ENCODE measurements at regions not wholly inside any gene's neighbourhood (a gene's known extent, or its start where the extent isn't known, plus 50 kb on each side); places are given as distances from the start of the nearest gene placed in this dataset.
"Not testable (repeated sequence)": the region's sequence is repeated elsewhere in the genome, so short reads cannot be mapped to it uniquely, and the experiment has no call there.

- DNase-seq (ENCODE audit: extremely low read depth, low read depth), result no peak
Measured at GRCh38 chr15:79492065-79492464, 59.9 kb downstream of the MINAR1 start.

- DNase-seq (ENCODE audit: extremely low read depth, low read depth), result no peak
Measured at GRCh38 chr15:79494384-79494909, 62.3 kb downstream of the MINAR1 start.

GRCh38 chr15:79494963-79495755 is 63.0 kb downstream of the MINAR1 start:
- DNase-seq (ENCODE audit: extremely low read depth, low read depth), result no peak

GRCh38 chr15:79495775-79496174 is 63.6 kb downstream of the MINAR1 start:
- DNase-seq (ENCODE audit: extremely low read depth, low read depth), result no peak

- no peak for DNase-seq (ENCODE audit: extremely low read depth, low read depth)
Measured at GRCh38 chr15:79496838-79497237, 64.7 kb downstream of the MINAR1 start.

- DNase-seq (ENCODE audit: extremely low read depth, low read depth), result no peak
Measured at GRCh38 chr15:79501086-79501485, 69.0 kb downstream of the MINAR1 start.

GRCh38 chr15:79505956-79506355 is 73.8 kb downstream of the MINAR1 start:
- no peak for DNase-seq (ENCODE audit: extremely low read depth, low read depth)

GRCh38 chr15:79512844-79513243 is 80.7 kb downstream of the MINAR1 start:
- DNase-seq (ENCODE audit: extremely low read depth, low read depth), result not testable (repeated sequence)

- no peak for DNase-seq (ENCODE audit: extremely low read depth, low read depth)
Measured at GRCh38 chr15:79513417-79513816, 81.3 kb downstream of the MINAR1 start.

GRCh38 chr15:79513940-79514339 is 81.8 kb downstream of the MINAR1 start:
- no peak for DNase-seq (ENCODE audit: extremely low read depth, low read depth)

- no peak for DNase-seq (ENCODE audit: extremely low read depth, low read depth)
Measured at GRCh38 chr15:79515300-79516027, 83.3 kb downstream of the MINAR1 start.

- DNase-seq (ENCODE audit: extremely low read depth, low read depth), result no peak
Measured at GRCh38 chr15:79516155-79516554, 84.0 kb downstream of the MINAR1 start.

GRCh38 chr15:79516646-79517045 is 84.5 kb downstream of the MINAR1 start:
- DNase-seq (ENCODE audit: extremely low read depth, low read depth), result no peak

- no peak for DNase-seq (ENCODE audit: extremely low read depth, low read depth)
Measured at GRCh38 chr15:79519628-79520027, 87.5 kb downstream of the MINAR1 start.

GRCh38 chr15:79520654-79521053 is 88.5 kb downstream of the MINAR1 start:
- no peak for DNase-seq (ENCODE audit: extremely low read depth, low read depth)

- no peak for DNase-seq (ENCODE audit: extremely low read depth, low read depth)
Measured at GRCh38 chr15:79522656-79523055, 90.5 kb downstream of the MINAR1 start.

GRCh38 chr15:79523266-79523665 is 91.1 kb downstream of the MINAR1 start:
- DNase-seq (ENCODE audit: extremely low read depth, low read depth), result no peak

- no peak for DNase-seq (ENCODE audit: extremely low read depth, low read depth)
Measured at GRCh38 chr15:79524531-79524930, 92.4 kb downstream of the MINAR1 start.

GRCh38 chr15:79526376-79526775 is 94.2 kb downstream of the MINAR1 start:
- DNase-seq (ENCODE audit: extremely low read depth, low read depth), result no peak

- no peak for DNase-seq (ENCODE audit: extremely low read depth, low read depth)
Measured at GRCh38 chr15:79527821-79528220, 95.7 kb downstream of the MINAR1 start.

- no peak for DNase-seq (ENCODE audit: extremely low read depth, low read depth)
Measured at GRCh38 chr15:79529157-79529785, 97.1 kb downstream of the MINAR1 start.

All from NCI-H460 (cell line).